ENCODE measurements at regions not wholly inside any gene's neighbourhood (a gene's known extent, or its start where the extent isn't known, plus 50 kb on each side); places are given as distances from the start of the nearest gene placed in this dataset.

GRCh38 chr20:22214296-22214695 lies 370.1 kb downstream of the FOXA2 start:
- WGBS, result 83% methylated on average over 3 of the region's 3 CpGs
- H3K9ac ChIP-seq (ENCODE audit: low read depth, low read length), result no peak overlapping the region
- no peaks in the 10 kb centered on the region for H3K4me1 ChIP-seq (ENCODE audit: insufficient read depth, low read length)
- no peaks in the 10 kb centered on the region for H3K27me3 ChIP-seq (ENCODE audit: insufficient read depth, low read length)
- H3K36me3 ChIP-seq (ENCODE audit: insufficient read depth, low read length), result no peaks in the 10 kb centered on the region
- H3K9me3 ChIP-seq (ENCODE audit: insufficient read depth, low read depth, low read length), result no peaks in the 10 kb centered on the region
- H3K4me3 ChIP-seq (ENCODE audit: low read length), result no peak overlapping the region
- no peak overlapping the region for H3K27ac ChIP-seq (ENCODE audit: low read depth, low read length)

GRCh38 chr20:22213271-22213670 lies 371.1 kb downstream of the FOXA2 start:
- Histone ChIP-seq H3K27me3 (ENCODE audit: insufficient read depth, low read length) (no peaks in the 10 kb centered on the region), H3K27ac (ENCODE audit: low read depth, low read length) (no peak overlapping the region), H3K9me3 (ENCODE audit: insufficient read depth, low read depth, low read length) (no peaks in the 10 kb centered on the region), H3K4me1 (ENCODE audit: insufficient read depth, low read length) (no peaks in the 10 kb centered on the region), H3K36me3 (ENCODE audit: insufficient read depth, low read length) (no peaks in the 10 kb centered on the region), H3K4me3 (ENCODE audit: low read length) (no peak overlapping the region), H3K9ac (ENCODE audit: low read depth, low read length) (no peak overlapping the region)
- WGBS, result 95% methylated on average over 4 of the region's 4 CpGs

GRCh38 chr20:22207280-22207679 lies 377.1 kb downstream of the FOXA2 start:
- H3K27me3 ChIP-seq (ENCODE audit: insufficient read depth, low read length), result no peaks in the 10 kb centered on the region
- H3K9me3 ChIP-seq (ENCODE audit: insufficient read depth, low read depth, low read length), result no peaks in the 10 kb centered on the region
- no peak overlapping the region for H3K4me3 ChIP-seq (ENCODE audit: low read length)
- no peak overlapping the region for H3K9ac ChIP-seq (ENCODE audit: low read depth, low read length)
- no peak overlapping the region for H3K27ac ChIP-seq (ENCODE audit: low read depth, low read length)
- H3K36me3 ChIP-seq (ENCODE audit: insufficient read depth, low read length), result no peaks in the 10 kb centered on the region
- H3K4me1 ChIP-seq (ENCODE audit: insufficient read depth, low read length), result no peaks in the 10 kb centered on the region

- Histone ChIP-seq H3K4me1 (ENCODE audit: insufficient read depth, low read length) (no peaks in the 10 kb centered on the region), H3K9me3 (ENCODE audit: insufficient read depth, low read depth, low read length) (no peaks in the 10 kb centered on the region), H3K27me3 (ENCODE audit: insufficient read depth, low read length) (no peaks in the 10 kb centered on the region), H3K9ac (ENCODE audit: low read depth, low read length) (no peak overlapping the region), H3K4me3 (ENCODE audit: low read length) (no peak overlapping the region), H3K36me3 (ENCODE audit: insufficient read depth, low read length) (no peaks in the 10 kb centered on the region), H3K27ac (ENCODE audit: low read depth, low read length) (no peak overlapping the region)
- 94% methylated on average over 4 of the region's 4 CpGs for WGBS
Observed at GRCh38 chr20:22204801-22205200, 379.6 kb downstream of the FOXA2 start.

GRCh38 chr20:22182148-22182547 lies 402.2 kb downstream of the FOXA2 start:
- no peaks in the 10 kb centered on the region for H3K36me3 ChIP-seq (ENCODE audit: insufficient read depth, low read length)
- no peaks in the 10 kb centered on the region for H3K4me1 ChIP-seq (ENCODE audit: insufficient read depth, low read length)
- no peak overlapping the region for H3K27ac ChIP-seq (ENCODE audit: low read depth, low read length)
- H3K27me3 ChIP-seq (ENCODE audit: insufficient read depth, low read length), result no peaks in the 10 kb centered on the region
- no peak overlapping the region for H3K9ac ChIP-seq (ENCODE audit: low read depth, low read length)
- H3K9me3 ChIP-seq (ENCODE audit: insufficient read depth, low read depth, low read length), result no peaks in the 10 kb centered on the region
- no peak overlapping the region for H3K4me3 ChIP-seq (ENCODE audit: low read length)
- 100% methylated on average over 1 of the region's 1 CpG for WGBS

GRCh38 chr20:22180244-22180643 lies 404.1 kb downstream of the FOXA2 start:
- H3K27me3 ChIP-seq (ENCODE audit: insufficient read depth, low read length), result no peaks in the 10 kb centered on the region
- no peaks in the 10 kb centered on the region for H3K36me3 ChIP-seq (ENCODE audit: insufficient read depth, low read length)
- H3K4me1 ChIP-seq (ENCODE audit: insufficient read depth, low read length), result no peaks in the 10 kb centered on the region
- no peak overlapping the region for H3K4me3 ChIP-seq (ENCODE audit: low read length)
- no peak overlapping the region for H3K9ac ChIP-seq (ENCODE audit: low read depth, low read length)
- no peak overlapping the region for H3K27ac ChIP-seq (ENCODE audit: low read depth, low read length)
- 59% methylated on average over 1 of the region's 1 CpG for WGBS
- no peaks in the 10 kb centered on the region for H3K9me3 ChIP-seq (ENCODE audit: insufficient read depth, low read depth, low read length)

GRCh38 chr20:22160101-22160652 lies 424.2 kb downstream of the FOXA2 start:
- Histone ChIP-seq H3K36me3 (ENCODE audit: insufficient read depth, low read length) (no peaks in the 10 kb centered on the region), H3K27ac (ENCODE audit: low read depth, low read length) (no peak overlapping the region), H3K4me1 (ENCODE audit: insufficient read depth, low read length) (no peaks in the 10 kb centered on the region), H3K4me3 (ENCODE audit: low read length) (no peak overlapping the region), H3K9me3 (ENCODE audit: insufficient read depth, low read depth, low read length) (no peaks in the 10 kb centered on the region), H3K9ac (ENCODE audit: low read depth, low read length) (no peak overlapping the region), H3K27me3 (ENCODE audit: insufficient read depth, low read length) (no peaks in the 10 kb centered on the region)
- 90% methylated on average over 10 of the region's 10 CpGs for WGBS

- H3K4me1 ChIP-seq (ENCODE audit: insufficient read depth, low read length), result no peaks in the 10 kb centered on the region
Observed at GRCh38 chr20:22159276-22159675, 425.1 kb downstream of the FOXA2 start.

GRCh38 chr20:22127587-22127986 lies 422.1 kb downstream of the PAX1 start:
- peaks cover 2% of the 10 kb centered on the region; the same call in 1 of the 2 replicates for H3K9me3 ChIP-seq (ENCODE audit: insufficient read depth, low read depth, low read length)
- H3K27ac ChIP-seq (ENCODE audit: low read depth, low read length), result no peak overlapping the region
- no peak overlapping the region for H3K4me3 ChIP-seq (ENCODE audit: low read length)
- H3K27me3 ChIP-seq (ENCODE audit: insufficient read depth, low read length), result no peaks in the 10 kb centered on the region
- H3K9ac ChIP-seq (ENCODE audit: low read depth, low read length), result no peak overlapping the region
- H3K36me3 ChIP-seq (ENCODE audit: insufficient read depth, low read length), result no peaks in the 10 kb centered on the region
- H3K4me1 ChIP-seq (ENCODE audit: insufficient read depth, low read length), result no peaks in the 10 kb centered on the region

More at GRCh38 chr20:22159276-22159675, 425.1 kb downstream of the FOXA2 start:
- no peaks in the 10 kb centered on the region for H3K27me3 ChIP-seq (ENCODE audit: insufficient read depth, low read length)
- WGBS, result 100% methylated on average over 2 of the region's 2 CpGs
- H3K27ac ChIP-seq (ENCODE audit: low read depth, low read length), result no peak overlapping the region
- H3K36me3 ChIP-seq (ENCODE audit: insufficient read depth, low read length), result no peaks in the 10 kb centered on the region
- no peak overlapping the region for H3K9ac ChIP-seq (ENCODE audit: low read depth, low read length)
- H3K9me3 ChIP-seq (ENCODE audit: insufficient read depth, low read depth, low read length), result no peaks in the 10 kb centered on the region
- no peak overlapping the region for H3K4me3 ChIP-seq (ENCODE audit: low read length)

- Histone ChIP-seq H3K27ac (ENCODE audit: low read depth, low read length) (no peak overlapping the region), H3K4me1 (ENCODE audit: insufficient read depth, low read length) (no peaks in the 10 kb centered on the region), H3K4me3 (ENCODE audit: low read length) (no peak overlapping the region), H3K27me3 (ENCODE audit: insufficient read depth, low read length) (no peaks in the 10 kb centered on the region; the same call in 1 of the 2 replicates), H3K9ac (ENCODE audit: low read depth, low read length) (no peak overlapping the region), H3K36me3 (ENCODE audit: insufficient read depth, low read length) (no peaks in the 10 kb centered on the region), H3K9me3 (ENCODE audit: insufficient read depth, low read depth, low read length) (no peaks in the 10 kb centered on the region)
- WGBS, result 83% methylated on average over 3 of the region's 3 CpGs
Observed at GRCh38 chr20:22106308-22106938, 401.0 kb downstream of the PAX1 start.

GRCh38 chr20:22101606-22102005 lies 396.1 kb downstream of the PAX1 start:
- H3K9ac ChIP-seq (ENCODE audit: low read depth, low read length), result no peak overlapping the region
- no peak overlapping the region for H3K27ac ChIP-seq (ENCODE audit: low read depth, low read length)
- H3K4me1 ChIP-seq (ENCODE audit: insufficient read depth, low read length), result no peaks in the 10 kb centered on the region
- WGBS, result 94% methylated on average over 3 of the region's 3 CpGs
- no peaks in the 10 kb centered on the region for H3K27me3 ChIP-seq (ENCODE audit: insufficient read depth, low read length)
- H3K4me3 ChIP-seq (ENCODE audit: low read length), result no peak overlapping the region
- no peaks in the 10 kb centered on the region for H3K36me3 ChIP-seq (ENCODE audit: insufficient read depth, low read length)
- no peaks in the 10 kb centered on the region for H3K9me3 ChIP-seq (ENCODE audit: insufficient read depth, low read depth, low read length)

- Histone ChIP-seq H3K27ac (ENCODE audit: low read depth, low read length) (no peak overlapping the region), H3K9me3 (ENCODE audit: insufficient read depth, low read depth, low read length) (no peaks in the 10 kb centered on the region), H3K9ac (ENCODE audit: low read depth, low read length) (no peak overlapping the region), H3K36me3 (ENCODE audit: insufficient read depth, low read length) (no peaks in the 10 kb centered on the region), H3K4me3 (ENCODE audit: low read length) (no peak overlapping the region), H3K27me3 (ENCODE audit: insufficient read depth, low read length) (no peaks in the 10 kb centered on the region), H3K4me1 (ENCODE audit: insufficient read depth, low read length) (no peaks in the 10 kb centered on the region)
- WGBS, result 99% methylated on average over 6 of the region's 6 CpGs
Observed at GRCh38 chr20:22100686-22101085, 395.2 kb downstream of the PAX1 start.

Data from HUES64 (cell line).